Stomach (tissue), 8 donors: ENCODE measurements at regions not wholly inside any gene's neighbourhood (a gene's known extent, or its start where the extent isn't known, plus 50 kb on each side); places are given as distances from the start of the nearest gene placed in this dataset.

ENCODE experiments used
- DNase-seq, 2 donors: peaks; one replicate each; pipeline versions ENCODE4 v3.0.0 to v3.0.0-alpha.2; 2013 to 2019
- H3K27ac ChIP-seq, 5 donors: fragments of 200-600 bp in 4 of 5; sonication (generic) in 4 of 5; one replicate each; pipeline ENCODE4 v1.5.1; 2013 to 2019; ENCODE audit warnings: mild to moderate bottlenecking in 1 of 5, moderate library complexity in 1 of 5
- H3K27me3 ChIP-seq, 3 donors: fragments of 200-600 bp; sonication (generic); one replicate each; pipeline ENCODE4 v1.5.1; 2017 to 2019; ENCODE audit warnings: mixed run types in 1 of 3
- H3K36me3 ChIP-seq, 4 donors: fragments of 200-600 bp; sonication (generic); 1 replicate in 3 of 4; 2 replicates in 1 of 4; pipeline ENCODE4 v1.5.1; 2016 to 2019
- H3K4me1 ChIP-seq, 4 donors: fragments of 200-600 bp; sonication (generic); one replicate each; pipeline ENCODE4 v1.5.1; 2016 to 2019
- H3K4me3 ChIP-seq, 4 donors: fragments of 200-600 bp; sonication (generic) in 3 of 4; one replicate each; pipeline ENCODE4 v1.5.1; 2016 to 2019; ENCODE audit warnings: mild to moderate bottlenecking in 1 of 4
- H3K9me3 ChIP-seq, 4 donors: fragments of 200-600 bp; sonication (generic); one replicate each; pipeline ENCODE4 v1.5.1; 2016 to 2019
- CTCF ChIP-seq, 7 experiments: fragments of 450-650 bp in 4 of 7; fragments of 200-600 bp in 3 of 7; sonication (generic) in 3 of 7; IDR thresholded peaks; one replicate each; pipeline ENCODE4 v1.5.1; 2016 to 2019; ENCODE audit warnings: antibody characterized with exemption in 7 of 7, control low read depth in 2 of 7, mild to moderate bottlenecking in 1 of 7
- EP300 ChIP-seq: sonication (generic); formaldehyde crosslinking; IDR thresholded peaks from one replicate; pipeline ENCODE4 v1.6.1; 2017; ENCODE audit warnings: antibody characterized with exemption
- POLR2A ChIP-seq, 4 donors: fragments of 450-650 bp; IDR thresholded peaks; one replicate each; pipeline ENCODE4 v1.6.1; 2016; ENCODE audit warnings: antibody characterized with exemption in 4 of 4, control low read depth in 2 of 4, mild to moderate bottlenecking in 1 of 4, moderate library complexity in 1 of 4
- POLR2AphosphoS5 ChIP-seq, 3 donors: sonication (generic); formaldehyde crosslinking; IDR thresholded peaks; one replicate each; pipeline ENCODE4 v1.6.1; 2016; ENCODE audit warnings: antibody characterized with exemption in 3 of 3
- WGBS, 5 donors: extraction: QIAGEN DNeasy Blood & Tissue Kit in 3 of 5; methylation state at CpG; one replicate each; pipeline versions ENCODE4 v1.1.5 to v1.1.7; 2013 to 2018; 5-methylcytosine and 5-hydroxymethylcytosine counted together
- intact Hi-C: fragments of 100-400 bp; cut with DNase I; formaldehyde crosslinking; loops from one replicate; pipeline ENCODE4 v1.15.1; 2023; ENCODE audit warnings: low total_unique reads
- donor health status: healthy with polysubstance abuse.
- donor health status: Bipolar disorder and iron deficiency.
- donor health status: healthy.

- no peaks in the 10 kb centered on the region for H3K27me3 ChIP-seq
- WGBS, 5 donors: 89 to 93% (median 91%) methylated on average over 6 of the region's 6 CpGs
Observed at GRCh38 chr14:87432698-87433097, 560.3 kb downstream of the GALC start.

DNA sequence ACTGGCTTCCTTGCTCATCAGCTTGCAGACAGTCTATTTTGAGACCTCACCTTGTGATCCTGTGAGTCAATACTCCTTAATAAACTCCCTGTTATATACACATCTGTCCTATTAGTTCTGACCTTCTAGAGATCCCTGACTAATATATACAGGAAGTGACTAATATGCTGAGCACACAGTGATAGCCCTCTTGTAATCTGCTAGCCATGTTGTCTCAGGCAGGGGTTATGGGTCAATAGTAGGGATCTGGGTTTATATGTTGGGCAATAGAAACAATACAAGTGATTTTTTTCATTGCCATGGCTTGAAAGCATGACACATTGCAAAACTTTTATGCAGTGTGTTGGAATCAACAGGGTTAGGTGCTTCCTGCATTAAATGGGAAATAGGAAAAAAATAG lies 562.2 kb downstream of the GALC start:
- Histone ChIP-seq H3K4me3 (no peak overlapping the region), H3K27me3 (no peaks in the 10 kb centered on the region), H3K27ac (no peak overlapping the region), H3K4me1 (no peaks in the 10 kb centered on the region), H3K36me3 (no peaks in the 10 kb centered on the region), H3K9me3 (peaks cover 0 to 8% (median 0%) of the 10 kb centered on the region in 4 donors)
- intact Hi-C loops: no loop called here
- no peak for DNase-seq
- TF ChIP-seq CTCF (IDR thresholded peaks at IDR 0.05): no peak
- TF ChIP-seq POLR2A (IDR thresholded peaks at IDR 0.05): no peak
- TF ChIP-seq POLR2AphosphoS5 (IDR thresholded peaks at IDR 0.05): no peak
- no peak for TF ChIP-seq EP300

More at GRCh38 chr14:87432698-87433097, 560.3 kb downstream of the GALC start:
- Histone ChIP-seq H3K36me3 (no peaks in the 10 kb centered on the region), H3K9me3 (peaks cover 0 to 8% (median 0%) of the 10 kb centered on the region in 4 donors), H3K4me1 (no peaks in the 10 kb centered on the region), H3K27ac (no peak overlapping the region), H3K4me3 (no peak overlapping the region)
- no peak for DNase-seq
- intact Hi-C loops: no loop called here
- no peak for TF ChIP-seq POLR2A (IDR thresholded peaks at IDR 0.05)
- no peak for TF ChIP-seq EP300
- no peak for TF ChIP-seq CTCF (IDR thresholded peaks at IDR 0.05)
- no peak for TF ChIP-seq POLR2AphosphoS5 (IDR thresholded peaks at IDR 0.05)

DNA sequence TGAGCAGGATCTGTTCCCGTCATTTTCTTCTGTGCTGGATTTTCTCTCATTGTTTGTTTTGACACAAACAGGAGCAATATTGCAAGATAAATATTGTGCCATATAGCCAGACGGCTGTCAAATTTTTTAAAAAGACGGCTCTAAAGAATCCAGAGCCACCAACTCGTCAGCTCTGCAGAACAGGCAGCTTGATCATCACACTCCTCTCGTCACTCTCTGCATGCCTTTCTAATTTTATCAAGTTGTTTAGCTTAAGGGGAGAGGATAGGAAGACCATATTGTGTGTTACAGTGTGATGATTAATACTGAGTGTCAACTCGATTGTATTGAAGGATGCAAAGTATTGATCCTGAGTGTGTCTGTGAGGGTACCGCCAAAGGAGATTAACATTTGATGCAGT lies 562.8 kb downstream of the GALC start:
- Histone ChIP-seq H3K27me3 (no peaks in the 10 kb centered on the region), H3K4me1 (no peaks in the 10 kb centered on the region), H3K27ac (no peak overlapping the region), H3K9me3 (peaks cover 0 to 8% (median 0%) of the 10 kb centered on the region in 4 donors), H3K4me3 (no peak overlapping the region), H3K36me3 (no peaks in the 10 kb centered on the region)
- DNase-seq: no peak
- TF ChIP-seq CTCF (IDR thresholded peaks at IDR 0.05): no peak
- 52 to 67% (median 57%) methylated on average over 7 of the region's 7 CpGs for WGBS, 5 donors
- intact Hi-C loops: no loop called here

DNA sequence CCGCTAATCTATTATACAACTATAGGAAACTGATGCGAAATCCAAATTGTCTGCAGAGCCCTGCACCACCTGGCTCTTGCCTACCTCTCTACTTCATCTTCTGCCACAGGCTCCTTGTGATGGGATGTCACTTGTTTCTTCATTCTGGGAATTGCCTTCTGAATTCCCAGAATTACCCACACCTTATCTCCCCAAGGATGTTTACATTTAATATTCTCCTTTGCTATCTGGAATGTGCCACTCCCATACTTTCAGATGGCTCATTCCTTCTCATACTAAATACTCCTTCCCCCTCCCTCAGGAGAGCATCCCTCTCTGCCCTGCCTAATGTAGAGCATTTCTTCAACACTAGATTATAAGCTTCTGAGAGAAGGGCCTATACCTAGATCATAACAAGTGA lies 573.1 kb downstream of the GALC start:
- intact Hi-C loops: no loop called here
- Histone ChIP-seq H3K4me1 (no peaks in the 10 kb centered on the region), H3K36me3 (no peaks in the 10 kb centered on the region), H3K27ac (no peak overlapping the region), H3K27me3 (no peaks in the 10 kb centered on the region), H3K9me3 (peaks cover 0 to 16% (median 5%) of the 10 kb centered on the region in 4 donors), H3K4me3 (no peak overlapping the region)
- no peak for TF ChIP-seq POLR2AphosphoS5 (IDR thresholded peaks at IDR 0.05)
- TF ChIP-seq CTCF (IDR thresholded peaks at IDR 0.05): no peak
- no peak for TF ChIP-seq POLR2A (IDR thresholded peaks at IDR 0.05)
- no peak for TF ChIP-seq EP300
- DNase-seq: no peak
- WGBS, 5 donors: 91 to 98% (median 95%) methylated on average over 2 of the region's 2 CpGs
